ENCODE measurements at regions not wholly inside any gene's neighbourhood (a gene's known extent, or its start where the extent isn't known, plus 50 kb on each side); places are given as distances from the start of the nearest gene placed in this dataset.

- no peak overlapping the region for H3K9ac ChIP-seq
- no peak overlapping the region for H2AFZ ChIP-seq
- H3K4me2 ChIP-seq (ENCODE audit: low read length): no peak overlapping the region
- no peaks in the 10 kb centered on the region for H3K27me3 ChIP-seq (ENCODE audit: control insufficient read depth, insufficient read depth, low read length)
- H3K79me2 ChIP-seq: no peaks in the 10 kb centered on the region
- no peak overlapping the region for H3K4me3 ChIP-seq (ENCODE audit: low read depth, low read length)
- no peaks in the 10 kb centered on the region for H3K36me3 ChIP-seq (ENCODE audit: control insufficient read depth, insufficient read depth, low read length)
- TF ChIP-seq CTCF (IDR thresholded peaks at IDR 0.05): no peak
- H3K27ac ChIP-seq: no peak overlapping the region
- no peaks in the 10 kb centered on the region for H3K4me1 ChIP-seq
- H3K9me3 ChIP-seq (ENCODE audit: control insufficient read depth, low read length): no peaks in the 10 kb centered on the region
Observed at GRCh38 chr1:58391056-58391455, 155.5 kb downstream of the OMA1 start.

- no peak for TF ChIP-seq CTCF (IDR thresholded peaks at IDR 0.05)
- no peak overlapping the region for H3K4me3 ChIP-seq (ENCODE audit: low read depth, low read length)
- H3K27me3 ChIP-seq (ENCODE audit: control insufficient read depth, insufficient read depth, low read length): no peaks in the 10 kb centered on the region
- no peaks in the 10 kb centered on the region for H3K36me3 ChIP-seq (ENCODE audit: control insufficient read depth, insufficient read depth, low read length)
- no peak overlapping the region for H2AFZ ChIP-seq
- H3K4me1 ChIP-seq: no peaks in the 10 kb centered on the region
- no peak overlapping the region for H3K27ac ChIP-seq
- H3K9me3 ChIP-seq (ENCODE audit: control insufficient read depth, low read length): no peaks in the 10 kb centered on the region
- no peak overlapping the region for H3K4me2 ChIP-seq (ENCODE audit: low read length)
- H3K79me2 ChIP-seq: no peaks in the 10 kb centered on the region
- no peak overlapping the region for H3K9ac ChIP-seq
Observed at GRCh38 chr1:58390091-58390490, 156.4 kb downstream of the OMA1 start.

GRCh38 chr1:58380345-58380744 is 166.2 kb downstream of the OMA1 start:
- Histone ChIP-seq H2AFZ (no peak overlapping the region), H3K9me3 (ENCODE audit: control insufficient read depth, low read length) (no peaks in the 10 kb centered on the region), H3K27me3 (ENCODE audit: control insufficient read depth, insufficient read depth, low read length) (no peaks in the 10 kb centered on the region), H3K36me3 (ENCODE audit: control insufficient read depth, insufficient read depth, low read length) (no peaks in the 10 kb centered on the region), H3K79me2 (no peaks in the 10 kb centered on the region), H3K4me1 (no peaks in the 10 kb centered on the region), H3K9ac (no peak overlapping the region), H3K4me2 (ENCODE audit: low read length) (no peak overlapping the region), H3K27ac (no peak overlapping the region), H3K4me3 (ENCODE audit: low read depth, low read length) (no peak overlapping the region)
- no peak for TF ChIP-seq CTCF (IDR thresholded peaks at IDR 0.05)

GRCh38 chr1:58367217-58367616 is 179.3 kb downstream of the OMA1 start:
- H3K79me2 ChIP-seq: no peaks in the 10 kb centered on the region
- no peaks in the 10 kb centered on the region for H3K9me3 ChIP-seq (ENCODE audit: control insufficient read depth, low read length)
- no peak overlapping the region for H3K27ac ChIP-seq
- H3K36me3 ChIP-seq (ENCODE audit: control insufficient read depth, insufficient read depth, low read length): no peaks in the 10 kb centered on the region
- no peaks in the 10 kb centered on the region for H3K27me3 ChIP-seq (ENCODE audit: control insufficient read depth, insufficient read depth, low read length)
- no peak overlapping the region for H3K9ac ChIP-seq
- TF ChIP-seq CTCF (IDR thresholded peaks at IDR 0.05): no peak
- H3K4me2 ChIP-seq (ENCODE audit: low read length): no peak overlapping the region
- H2AFZ ChIP-seq: no peak overlapping the region
- H3K4me3 ChIP-seq (ENCODE audit: low read depth, low read length): no peak overlapping the region
- H3K4me1 ChIP-seq: no peaks in the 10 kb centered on the region

- TF ChIP-seq CTCF (IDR thresholded peaks at IDR 0.05): no peak
- Histone ChIP-seq H3K27me3 (ENCODE audit: control insufficient read depth, insufficient read depth, low read length) (no peaks in the 10 kb centered on the region), H3K9me3 (ENCODE audit: control insufficient read depth, low read length) (no peaks in the 10 kb centered on the region), H3K36me3 (ENCODE audit: control insufficient read depth, insufficient read depth, low read length) (no peaks in the 10 kb centered on the region), H3K4me2 (ENCODE audit: low read length) (no peak overlapping the region), H3K27ac (no peak overlapping the region), H2AFZ (no peak overlapping the region), H3K79me2 (no peaks in the 10 kb centered on the region), H3K4me1 (no peaks in the 10 kb centered on the region), H3K9ac (no peak overlapping the region), H3K4me3 (ENCODE audit: low read depth, low read length) (no peak overlapping the region)
Observed at GRCh38 chr1:58365328-58365727, 181.2 kb downstream of the OMA1 start.

Measured in parathyroid adenoma (tissue), 2 donors.